ENCODE measurements at regions not wholly inside any gene's neighbourhood (a gene's known extent, or its start where the extent isn't known, plus 50 kb on each side); places are given as distances from the start of the nearest gene placed in this dataset.

- TF ChIP-seq POLR2A (IDR thresholded peaks at IDR 0.05) (no peak), POLR2AphosphoS5 (IDR thresholded peaks at IDR 0.05) (no peak)
- TF ChIP-seq, protein P1, sequence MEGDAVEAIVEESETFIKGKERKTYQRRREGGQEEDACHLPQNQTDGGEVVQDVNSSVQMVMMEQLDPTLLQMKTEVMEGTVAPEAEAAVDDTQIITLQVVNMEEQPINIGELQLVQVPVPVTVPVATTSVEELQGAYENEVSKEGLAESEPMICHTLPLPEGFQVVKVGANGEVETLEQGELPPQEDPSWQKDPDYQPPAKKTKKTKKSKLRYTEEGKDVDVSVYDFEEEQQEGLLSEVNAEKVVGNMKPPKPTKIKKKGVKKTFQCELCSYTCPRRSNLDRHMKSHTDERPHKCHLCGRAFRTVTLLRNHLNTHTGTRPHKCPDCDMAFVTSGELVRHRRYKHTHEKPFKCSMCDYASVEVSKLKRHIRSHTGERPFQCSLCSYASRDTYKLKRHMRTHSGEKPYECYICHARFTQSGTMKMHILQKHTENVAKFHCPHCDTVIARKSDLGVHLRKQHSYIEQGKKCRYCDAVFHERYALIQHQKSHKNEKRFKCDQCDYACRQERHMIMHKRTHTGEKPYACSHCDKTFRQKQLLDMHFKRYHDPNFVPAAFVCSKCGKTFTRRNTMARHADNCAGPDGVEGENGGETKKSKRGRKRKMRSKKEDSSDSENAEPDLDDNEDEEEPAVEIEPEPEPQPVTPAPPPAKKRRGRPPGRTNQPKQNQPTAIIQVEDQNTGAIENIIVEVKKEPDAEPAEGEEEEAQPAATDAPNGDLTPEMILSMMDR (IDR thresholded peaks at IDR 0.05) = no peak
Measured at GRCh38 chr9:571741-572140, 269.8 kb upstream of the DMRT1 start.

Measured in prostate gland (tissue), 2 donors.